ENCODE measurements at regions not wholly inside any gene's neighbourhood (a gene's known extent, or its start where the extent isn't known, plus 50 kb on each side); places are given as distances from the start of the nearest gene placed in this dataset.

GRCh38 chr7:153829525-153829924 is 222.7 kb upstream of the DPP6 start:
- TF ChIP-seq YY1 (IDR thresholded peaks at IDR 0.05; ENCODE audit: insufficient read depth, insufficient read length): no peak
- no peak for TF ChIP-seq ZNF274 (IDR thresholded peaks at IDR 0.05; ENCODE audit: low read depth, low read length)

All from NT2/D1 (cell line).